Sciatic nerve (tissue), 2 donors: ENCODE measurements at regions not wholly inside any gene's neighbourhood (a gene's known extent, or its start where the extent isn't known, plus 50 kb on each side); places are given as distances from the start of the nearest gene placed in this dataset.

ENCODE experiments used
- ATAC-seq: fragments of 200-7000 bp; cut with Tn5 transposase; one replicate; pipeline ENCODE4 v1.9.1; 2020; ENCODE audit warnings: mild to moderate bottlenecking, moderate library complexity
- DNase-seq: peaks from one replicate; pipeline ENCODE4 v3.0.0-alpha.2; 2020; ENCODE audit warnings: low spot score
- intact Hi-C: fragments of 100-400 bp; cut with DNase I; formaldehyde crosslinking; loops from one replicate; pipeline ENCODE4 v1.14.2; 2022
- donor health status: DM: no; HTN: no; CAD: no.
- donor health status: DM: no; HTN: no; CAD: no.

DNA sequence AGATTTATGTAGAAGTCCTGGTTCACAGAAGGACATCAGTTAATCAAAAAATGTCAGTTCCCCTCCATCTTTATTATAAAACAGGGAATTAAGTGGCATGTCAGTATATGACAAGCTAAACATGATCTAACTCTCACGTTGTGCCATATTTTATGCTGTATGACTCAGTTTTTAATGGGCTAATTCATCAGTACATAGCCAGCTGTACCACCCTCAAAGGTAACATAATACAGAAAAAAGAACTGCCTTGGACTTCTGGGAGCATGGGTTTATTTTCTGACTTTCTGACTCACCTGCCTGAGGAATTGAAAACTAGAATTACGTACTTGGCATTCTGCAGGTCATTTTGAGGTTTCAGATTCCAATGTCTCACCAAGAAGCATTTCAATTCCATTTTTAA, 135.7 kb downstream of the CMPK2 start:
- no peak for ATAC-seq
- intact Hi-C loops = no loop called here
- no peak for DNase-seq

DNA sequence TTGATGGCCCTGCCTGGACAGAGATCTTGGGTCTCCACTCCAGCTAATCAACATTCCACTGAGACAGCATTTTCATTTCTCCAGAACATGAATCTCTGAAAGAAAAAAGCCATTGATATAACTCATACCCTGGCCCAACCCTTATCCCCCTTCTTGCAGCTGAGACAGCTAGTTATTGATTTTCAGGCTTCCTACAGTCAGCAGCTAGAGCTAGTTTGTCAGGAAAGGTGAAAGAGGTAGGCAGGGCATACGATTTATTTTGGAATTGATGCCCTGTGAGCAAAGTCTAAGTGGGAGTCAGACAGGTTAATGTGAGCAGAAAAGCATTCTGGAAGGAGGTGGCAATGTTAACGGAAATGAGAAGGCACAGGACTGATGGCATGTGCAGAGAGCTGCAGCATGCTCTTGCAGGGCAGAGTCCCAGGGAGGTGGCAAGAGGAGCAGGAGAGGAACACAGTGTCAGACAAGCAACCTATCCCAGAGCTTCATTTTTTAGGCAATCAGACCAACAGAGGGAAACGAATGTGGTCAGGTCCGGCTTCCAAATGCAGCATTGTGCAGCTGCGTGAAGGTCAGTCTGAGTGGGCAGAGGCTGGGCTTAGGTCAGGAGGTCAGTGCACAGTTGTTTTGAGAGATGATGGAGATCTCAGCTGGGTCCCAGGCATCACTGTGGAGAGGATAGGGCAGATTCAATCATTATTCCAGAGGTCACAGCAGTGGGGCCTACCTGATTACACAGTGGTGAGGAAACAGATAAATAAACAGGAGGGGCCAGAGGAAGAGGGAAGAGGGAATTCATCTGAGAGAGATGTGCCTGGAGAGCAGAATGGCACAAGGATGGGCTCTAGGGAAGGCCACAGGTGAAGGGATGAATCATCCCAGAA, 134.8 kb downstream of the CMPK2 start:
- ATAC-seq = no peak
- intact Hi-C loops = no loop called here

DNA sequence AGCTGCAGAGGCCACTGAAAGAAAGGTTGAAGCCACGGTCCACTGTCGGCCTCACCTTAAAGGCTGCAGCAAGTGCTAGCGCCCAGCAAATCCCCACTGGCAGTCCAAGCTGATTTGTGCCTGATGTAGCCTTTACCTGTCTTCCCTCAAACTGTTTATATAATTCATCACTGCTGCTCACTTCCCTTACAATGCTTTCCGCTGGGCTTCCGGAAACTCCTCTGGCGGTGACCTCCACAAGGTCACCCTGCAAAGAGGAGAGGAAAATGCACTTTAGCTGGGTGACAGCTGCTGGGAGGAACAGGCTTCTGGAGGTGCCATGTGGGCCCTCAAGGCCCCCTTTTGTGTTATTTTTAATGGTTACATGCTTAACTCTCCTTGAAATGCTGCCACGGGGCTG, 126.2 kb downstream of the CMPK2 start:
- intact Hi-C loops = no loop called here
- ATAC-seq (no peak), DNase-seq (no peak)

More for the DNA sequence above, 134.8 kb downstream of the CMPK2 start:
- DNase-seq = no peak

DNA sequence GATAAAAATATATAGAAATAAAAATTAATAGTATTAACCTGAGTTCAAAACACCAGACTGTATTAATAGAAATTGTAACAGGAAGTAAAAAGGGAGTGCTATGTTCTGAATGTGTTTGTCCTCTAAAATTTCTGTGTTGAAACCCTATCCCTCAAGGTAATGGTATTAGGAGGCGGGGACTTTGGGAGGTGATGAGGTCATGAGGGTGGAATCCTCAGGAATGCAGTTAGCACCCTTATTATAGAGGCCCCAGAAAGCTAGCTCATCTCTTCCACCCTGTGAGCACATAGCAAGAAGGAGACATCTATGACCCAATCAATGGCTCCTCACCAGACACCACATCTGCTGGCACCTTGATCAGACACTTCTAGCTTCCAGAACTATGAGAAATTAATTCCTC, 124.5 kb downstream of the CMPK2 start:
- DNase-seq (no peak), ATAC-seq (no peak)
- intact Hi-C loops = no loop called here

DNA sequence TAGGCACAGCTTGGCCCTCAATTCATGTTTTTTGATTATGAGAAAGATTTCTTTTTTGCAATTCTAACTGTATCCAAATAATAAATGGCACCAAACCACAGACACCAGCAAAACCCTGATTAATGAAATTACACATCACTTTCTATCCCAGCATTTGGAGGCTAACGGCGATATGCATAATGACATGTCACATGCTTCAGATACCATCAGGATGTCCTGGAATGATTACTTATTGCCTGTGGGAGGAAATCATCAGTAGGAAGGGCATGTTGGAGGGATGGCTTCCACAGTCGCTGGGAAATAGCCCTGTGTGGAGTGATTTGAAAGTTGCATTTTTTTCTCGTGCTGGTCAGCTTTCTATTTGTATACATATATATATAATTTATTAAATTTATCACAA, 121.7 kb downstream of the CMPK2 start:
- intact Hi-C loops = no loop called here

DNA sequence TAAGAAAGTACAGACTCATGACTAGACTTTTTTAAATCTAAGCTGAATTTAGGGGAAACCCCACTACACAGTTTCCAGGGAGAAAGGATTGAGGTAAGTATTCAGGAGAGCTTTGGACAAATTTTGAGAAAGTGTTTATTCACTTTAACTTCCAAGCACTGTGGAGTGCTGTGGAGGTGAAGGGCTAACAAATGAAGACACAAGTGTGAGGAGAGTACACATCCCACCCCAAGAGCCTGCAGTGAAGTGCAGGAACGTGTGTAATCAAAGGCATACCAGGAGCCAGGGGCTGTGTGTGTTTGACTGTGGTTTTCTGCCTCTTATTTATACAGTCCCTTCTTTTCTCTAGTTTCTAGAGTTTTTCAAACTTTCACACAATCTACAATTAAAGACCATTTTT, 118.3 kb downstream of the CMPK2 start:
- ATAC-seq (no peak), DNase-seq (no peak)
- intact Hi-C loops = no loop called here

More for the DNA sequence above, 121.7 kb downstream of the CMPK2 start:
- no peak for DNase-seq
- ATAC-seq = no peak

DNA sequence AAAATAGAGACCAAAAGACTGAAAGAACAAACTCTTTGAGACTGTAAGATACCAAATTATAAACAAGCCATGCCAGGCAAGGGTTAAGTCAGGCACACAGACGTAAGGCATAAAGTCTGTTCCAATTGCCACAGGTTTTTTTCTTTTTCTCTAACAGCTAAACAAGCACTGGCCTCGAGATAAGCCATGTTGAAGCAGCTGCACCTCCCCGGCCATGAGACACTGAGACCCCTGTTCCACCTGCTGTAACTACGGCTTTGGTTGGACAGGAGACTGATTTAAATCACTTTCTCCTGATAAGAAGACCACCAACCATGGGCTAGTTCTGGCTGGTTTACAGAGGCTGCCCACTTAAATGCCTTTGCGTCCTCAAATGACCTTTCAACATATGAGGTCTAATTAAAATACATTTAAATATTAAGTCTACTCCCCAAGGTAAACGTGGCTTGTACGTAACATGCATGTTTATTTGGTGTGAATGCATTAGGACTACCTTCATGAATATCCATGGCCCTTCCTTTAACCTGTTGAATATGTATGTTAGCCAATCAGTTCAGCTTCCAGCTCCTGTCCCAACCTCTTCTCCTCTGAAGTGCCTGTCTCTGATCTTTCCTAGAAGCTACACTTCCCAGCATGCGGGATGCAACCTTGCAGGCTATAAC, 117.2 kb downstream of the CMPK2 start:
- intact Hi-C loops = no loop called here

DNA sequence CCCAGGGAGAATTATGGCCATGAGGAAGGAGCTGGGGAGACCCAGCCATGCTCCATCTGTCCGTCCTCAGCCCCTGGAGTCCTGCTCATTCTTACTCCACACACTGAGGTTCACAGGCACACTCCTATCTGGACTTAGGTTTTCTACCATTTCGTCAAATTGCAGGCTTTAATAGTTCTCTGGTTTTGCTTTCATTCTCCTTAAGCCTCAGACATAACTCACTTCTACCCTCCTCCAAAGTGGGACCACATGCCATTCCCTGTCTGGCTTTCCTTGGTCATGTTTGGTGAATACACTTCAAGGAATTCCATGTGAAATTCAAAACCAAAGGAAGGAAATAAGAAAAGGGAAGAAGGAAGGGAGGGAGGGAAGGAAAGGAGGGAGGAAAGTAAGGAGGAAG, 115.7 kb downstream of the CMPK2 start:
- DNase-seq (no peak), ATAC-seq (no peak)
- intact Hi-C loops = no loop called here

More for the DNA sequence above, 117.2 kb downstream of the CMPK2 start:
- ATAC-seq (no peak), DNase-seq (no peak)

DNA sequence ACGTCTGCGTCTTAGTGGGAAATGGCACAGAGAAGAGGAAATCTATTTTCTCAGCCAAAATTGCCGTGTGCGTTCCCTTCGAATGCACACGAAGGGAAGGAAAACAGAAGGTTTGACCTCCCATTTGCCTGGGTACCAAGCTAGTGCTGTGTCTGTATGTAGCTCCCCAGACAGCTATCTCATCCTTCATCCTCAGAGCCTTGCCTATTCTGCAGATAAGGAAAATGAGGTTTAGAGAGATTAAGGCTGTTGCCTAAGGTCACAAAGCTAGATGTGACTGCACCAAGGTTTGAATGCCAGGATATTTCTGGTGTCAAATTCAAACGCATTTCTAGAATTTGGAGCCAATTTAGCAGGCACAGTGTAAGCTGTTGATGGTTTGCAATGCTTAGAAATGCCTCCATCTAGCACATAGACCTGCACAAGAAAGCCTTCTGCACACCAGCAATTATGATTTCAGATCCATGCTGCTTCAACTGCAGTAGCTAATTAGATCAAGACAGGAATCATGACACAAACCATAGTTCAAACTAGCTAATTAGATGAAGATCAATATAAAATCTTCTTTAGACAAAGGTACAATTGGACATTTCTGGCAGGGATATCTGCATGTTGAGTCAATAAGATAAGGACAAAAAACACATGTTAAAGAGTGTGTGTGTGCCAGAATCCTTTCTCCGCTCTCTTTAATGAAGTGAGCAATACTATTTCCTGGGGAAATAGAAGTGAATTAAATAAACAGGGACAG, 115.1 kb downstream of the CMPK2 start:
- DNase-seq (no peak), ATAC-seq (no peak)
- intact Hi-C loops = no loop called here

DNA sequence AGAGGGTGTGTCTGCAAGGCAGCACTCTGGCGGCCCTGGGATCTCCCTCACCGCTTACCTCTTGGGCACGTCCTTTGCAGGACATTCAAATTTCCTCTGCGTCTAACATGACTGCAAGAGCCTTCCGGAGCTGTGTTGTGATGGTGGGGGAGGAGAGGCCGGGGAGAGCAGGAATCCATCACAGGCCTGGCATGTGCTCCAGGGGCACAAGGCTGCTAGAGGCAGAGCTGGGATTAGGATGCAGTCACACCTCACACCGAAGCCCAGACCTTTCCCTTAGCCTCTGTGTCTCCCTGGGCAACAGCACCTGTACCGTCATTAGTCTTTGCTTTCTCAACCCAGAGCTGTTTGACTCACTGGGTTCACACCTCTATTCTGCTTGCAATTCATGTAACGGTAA, 111.3 kb downstream of the CMPK2 start:
- intact Hi-C loops = no loop called here
- DNase-seq = no peak
- ATAC-seq = no peak

DNA sequence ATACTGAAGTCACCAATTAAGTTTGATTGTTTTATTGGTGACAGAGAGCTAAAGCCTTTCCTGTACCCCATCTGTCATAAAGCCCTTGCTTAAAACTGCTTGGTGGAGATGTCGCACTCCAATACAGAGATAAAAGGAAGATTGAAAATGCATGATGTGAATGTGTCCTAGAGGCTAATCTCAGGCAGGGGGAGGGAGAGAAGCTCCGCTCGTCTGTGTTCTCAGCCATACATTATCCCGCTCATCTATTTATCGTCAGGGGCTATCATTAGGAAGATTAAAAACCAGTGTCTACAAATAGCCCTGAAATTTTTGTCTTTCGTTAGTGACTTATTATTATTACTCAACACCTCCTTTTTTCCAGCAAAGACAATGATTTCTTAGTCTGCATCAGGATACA, 110.3 kb downstream of the CMPK2 start:
- ATAC-seq = no peak
- intact Hi-C loops = no loop called here
- DNase-seq = no peak

DNA sequence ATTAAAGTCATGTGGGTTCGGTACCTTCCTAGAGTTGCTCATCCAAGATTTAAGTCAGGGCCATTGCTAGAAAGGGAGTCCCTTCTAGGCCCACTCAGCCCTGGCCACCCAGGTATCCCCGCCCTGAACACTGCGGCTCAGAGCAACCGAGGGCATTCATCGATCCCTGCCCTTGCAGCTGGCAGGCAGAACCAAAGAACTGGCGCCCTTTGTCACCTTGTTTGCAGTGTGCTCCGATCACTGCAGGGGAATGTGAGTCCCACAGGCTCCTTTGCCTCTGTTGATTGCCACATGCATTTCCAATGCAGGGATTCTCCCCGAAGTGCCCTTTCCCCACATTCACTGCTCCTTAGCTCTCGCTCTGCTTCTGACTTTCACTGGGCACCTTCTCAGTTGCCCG, 108.5 kb downstream of the CMPK2 start:
- DNase-seq = no peak
- no peak for ATAC-seq
- intact Hi-C loops = no loop called here

DNA sequence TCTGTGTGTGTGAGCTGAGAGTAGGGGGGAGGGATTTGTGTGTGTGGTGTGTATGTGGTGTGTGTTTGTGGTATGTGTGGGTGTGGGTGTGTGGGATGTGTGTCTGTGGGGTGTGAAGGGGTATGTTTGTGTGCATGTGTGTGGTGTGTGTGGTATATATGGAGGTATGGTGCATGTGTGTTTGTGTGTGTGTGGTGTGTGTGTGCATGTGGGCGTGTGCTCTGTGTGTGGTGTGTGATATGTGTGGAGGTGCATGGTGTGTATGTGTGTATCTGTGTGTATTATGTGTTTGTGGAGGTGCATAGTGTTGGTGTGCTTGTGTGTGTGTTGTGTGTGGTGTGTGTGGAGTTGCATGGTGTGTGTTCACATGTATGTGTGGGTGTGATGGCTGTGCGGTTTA, 106.0 kb downstream of the CMPK2 start:
- intact Hi-C loops = no loop called here
- ATAC-seq = no peak
- DNase-seq = no peak

DNA sequence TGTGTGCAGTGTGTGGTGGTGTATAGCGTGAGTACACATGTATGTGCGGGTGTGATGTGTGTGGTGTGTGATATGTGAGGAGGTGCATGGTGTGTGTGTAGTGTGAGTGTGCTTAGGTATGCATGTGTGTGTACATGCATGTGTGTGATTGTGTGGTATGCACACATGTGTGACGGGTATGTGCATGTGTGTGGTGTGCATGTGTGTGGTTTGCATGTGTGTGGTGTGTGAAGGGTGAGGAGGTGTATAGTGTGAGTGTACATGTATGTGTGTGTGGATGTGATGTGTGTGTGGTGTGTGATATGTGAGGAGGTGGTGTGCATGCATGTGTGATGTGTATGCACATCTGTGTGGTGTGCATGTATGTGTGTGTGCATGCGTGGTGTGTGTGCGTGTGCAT, 105.6 kb downstream of the CMPK2 start:
- ATAC-seq (no peak), DNase-seq (no peak)
- intact Hi-C loops = no loop called here

DNA sequence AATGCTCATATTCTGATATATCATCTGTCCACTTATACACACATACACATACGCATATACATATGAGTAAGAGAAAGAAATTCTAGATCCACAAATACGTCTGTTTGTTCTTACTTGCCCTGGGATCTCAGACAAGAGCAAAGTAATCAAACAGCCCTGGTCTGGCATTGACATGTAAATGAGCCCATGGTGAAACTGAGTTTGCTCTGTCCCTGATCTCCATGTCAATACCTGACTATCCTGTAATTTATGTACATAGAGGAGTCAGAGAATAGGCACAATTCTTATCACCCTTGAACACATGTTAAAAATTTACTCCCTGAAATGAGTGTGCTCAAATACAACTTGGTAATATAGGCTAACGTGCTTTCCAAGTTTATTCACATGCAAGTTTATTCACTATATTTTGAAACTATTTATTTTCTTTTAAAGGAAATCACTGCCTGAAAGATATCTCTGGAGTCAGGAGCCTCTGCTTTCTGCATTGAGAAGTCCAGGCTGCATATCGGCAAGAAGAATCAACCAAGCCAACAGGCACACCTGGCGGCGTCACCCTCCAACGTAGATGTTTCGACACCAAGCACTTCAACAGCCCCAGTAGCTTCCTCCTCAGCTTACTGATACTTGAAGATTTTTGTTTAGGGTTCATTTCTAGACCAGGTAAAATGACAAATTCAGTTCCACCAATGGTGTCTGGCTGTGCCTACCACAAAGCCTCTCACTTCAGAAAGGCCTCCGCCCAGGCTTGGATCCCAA, 100.6 kb downstream of the CMPK2 start:
- DNase-seq = no peak
- intact Hi-C loops = no loop called here
- no peak for ATAC-seq

DNA sequence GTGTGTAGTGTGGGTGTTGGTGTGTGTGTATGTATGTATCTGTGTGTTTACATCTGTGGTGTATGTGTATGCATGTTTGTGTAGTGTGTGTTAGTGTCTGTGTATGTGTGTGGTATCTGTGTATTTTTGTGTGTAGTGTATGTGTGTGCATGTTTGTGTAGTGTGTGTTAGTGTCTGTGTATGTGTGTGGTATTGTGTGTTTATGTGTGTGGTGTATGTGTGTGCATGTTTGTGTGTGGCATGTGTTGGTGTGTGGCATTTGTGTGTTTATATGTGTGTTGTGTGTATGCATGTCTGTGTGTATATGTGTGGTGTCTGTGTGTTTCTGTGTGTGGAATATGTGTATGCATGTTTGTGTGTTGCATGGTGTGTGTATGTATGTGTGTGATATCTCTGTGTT, 96.4 kb downstream of the CMPK2 start:
- DNase-seq (no peak), ATAC-seq (no peak)
- intact Hi-C loops = no loop called here

DNA sequence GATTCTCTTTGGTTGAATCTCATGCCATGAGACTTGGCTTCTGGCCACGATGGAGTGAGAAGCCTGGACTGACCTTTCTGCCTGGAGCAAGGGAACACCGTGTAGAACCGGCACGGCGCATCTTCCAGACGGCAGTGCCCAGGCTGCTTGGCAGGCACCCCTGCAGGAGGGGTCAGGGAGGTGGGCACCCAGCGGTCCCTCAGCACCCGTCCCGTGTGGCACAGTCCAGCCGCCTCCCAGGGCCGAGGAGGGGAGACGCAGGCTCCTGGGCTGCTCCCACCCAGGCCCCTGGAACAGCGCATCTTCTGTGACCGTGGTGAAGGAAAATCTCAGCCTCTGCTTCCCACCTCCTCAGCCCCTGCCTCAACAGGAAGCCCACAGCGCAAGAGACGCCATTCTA, 95.7 kb downstream of the CMPK2 start:
- no peak for ATAC-seq
- intact Hi-C loops = no loop called here
- no peak for DNase-seq

DNA sequence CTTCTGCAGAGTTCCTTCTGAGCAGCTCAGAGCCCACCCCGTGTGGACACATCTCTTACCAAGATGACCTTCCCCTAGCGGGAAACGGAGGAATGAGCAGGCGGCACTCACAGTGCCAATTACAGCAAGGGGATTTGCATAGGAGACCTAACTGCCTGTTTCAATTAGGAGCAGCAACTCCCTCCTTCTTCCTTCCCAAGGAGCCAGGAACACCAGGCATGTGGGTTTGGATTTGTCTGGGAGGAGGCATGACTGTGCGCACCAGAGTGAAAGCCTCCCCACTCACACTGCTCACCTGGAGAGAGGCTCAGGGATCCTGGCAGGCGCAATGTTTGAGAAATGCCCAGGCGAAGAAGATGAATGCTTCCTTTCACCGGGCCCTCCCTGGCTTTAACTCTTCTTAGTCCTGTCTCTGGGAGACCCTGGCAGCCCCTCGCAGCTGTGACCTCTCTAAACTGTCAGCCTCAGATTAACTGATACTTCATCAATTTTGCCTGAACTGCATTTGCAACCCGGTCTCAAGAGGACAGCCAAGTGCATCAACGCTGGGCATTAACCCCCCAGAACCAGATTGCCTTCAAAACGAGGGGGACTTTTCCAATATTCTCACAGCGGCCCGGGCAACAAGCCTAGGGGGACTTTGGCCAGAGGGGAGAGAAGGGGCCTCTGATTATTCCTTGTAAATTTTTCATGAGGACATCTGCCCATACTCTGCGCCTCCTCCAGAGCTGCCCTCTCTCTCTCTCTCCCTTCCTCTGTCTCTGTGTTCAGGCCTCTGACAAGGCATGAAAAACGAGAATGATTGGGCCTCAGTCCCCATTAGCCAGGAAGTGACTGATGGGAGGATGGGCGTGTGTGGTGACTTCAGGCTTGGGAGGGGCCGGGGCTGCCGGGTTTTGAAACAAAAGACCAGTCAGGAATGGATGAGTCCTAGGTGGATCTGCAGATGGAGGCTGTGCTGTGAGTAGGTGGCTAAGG, 93.8 kb downstream of the CMPK2 start:
- intact Hi-C loops = no loop called here
- no peak for ATAC-seq
- DNase-seq = no peak
